Osteoblast (primary cell): ENCODE measurements at regions not wholly inside any gene's neighbourhood (a gene's known extent, or its start where the extent isn't known, plus 50 kb on each side); places are given as distances from the start of the nearest gene placed in this dataset.

ENCODE experiments used
- DNase-seq: peaks from one replicate; pipeline ENCODE4 v3.0.0; 2011; ENCODE audit warnings: low spot score, mixed read lengths; ENCODE audit not compliant: insufficient read length; ENCODE audit errors: missing footprints
- H2AFZ ChIP-seq: 2 replicates; pipeline ENCODE4 v1.6.0; 2011; ENCODE audit warnings: mild to moderate bottlenecking, low read length
- H3K27ac ChIP-seq: 2 replicates; pipeline ENCODE4 v1.5.1; 2011; ENCODE audit warnings: mild to moderate bottlenecking, low read depth, low read length, moderate library complexity
- H3K27me3 ChIP-seq: 2 replicates; pipeline ENCODE4 v1.6.0; 2012; ENCODE audit warnings: mild to moderate bottlenecking, control low read depth, inconsistent platforms, low read length, moderate library complexity; ENCODE audit not compliant: insufficient read depth
- H3K36me3 ChIP-seq: 2 replicates; pipeline ENCODE4 v1.5.1; 2011; ENCODE audit warnings: mild to moderate bottlenecking, low read length, control low read depth, moderate library complexity; ENCODE audit not compliant: insufficient read depth
- H3K4me1 ChIP-seq: 2 replicates; pipeline ENCODE4 v1.5.1; 2011; ENCODE audit warnings: mild to moderate bottlenecking, low read length, control low read depth, moderate library complexity; ENCODE audit not compliant: insufficient read depth
- H3K4me2 ChIP-seq: 2 replicates; pipeline ENCODE4 v1.6.0; 2011; ENCODE audit warnings: mild to moderate bottlenecking, low read length; ENCODE audit not compliant: insufficient read depth
- H3K4me3 ChIP-seq: fragments of 200-600 bp; sonication (generic); 3 replicates; pipeline ENCODE4 v1.5.1; 2012; ENCODE audit warnings: mild to moderate bottlenecking, low read length, inconsistent platforms; ENCODE audit not compliant: insufficient read depth
- H3K79me2 ChIP-seq: 2 replicates; pipeline ENCODE4 v1.6.0; 2012; ENCODE audit warnings: mild to moderate bottlenecking, low read length, control low read depth, inconsistent platforms; ENCODE audit not compliant: insufficient read depth
- H3K9me3 ChIP-seq: 2 replicates; pipeline ENCODE4 v1.5.1; 2011; ENCODE audit warnings: low read depth, low read length, control low read depth
- H4K20me1 ChIP-seq: 2 replicates; pipeline ENCODE4 v1.6.0; 2012; ENCODE audit warnings: mild to moderate bottlenecking, low read length, control low read depth; ENCODE audit not compliant: insufficient read depth
- CTCF ChIP-seq: IDR thresholded peaks from 2 replicates; pipeline ENCODE4 v1.5.1; 2011; ENCODE audit warnings: mild to moderate bottlenecking, low read depth, low read length, moderate library complexity; ENCODE audit errors: extremely low read depth

GRCh38 chr21:18985584-18985983 lies 582.0 kb upstream of the TMPRSS15 start:
- Histone ChIP-seq H4K20me1 (no peaks in the 10 kb centered on the region), H3K36me3 (no peaks in the 10 kb centered on the region), H3K4me3 (no peak overlapping the region), H3K27me3 (no peaks in the 10 kb centered on the region), H3K4me1 (no peaks in the 10 kb centered on the region), H3K79me2 (no peaks in the 10 kb centered on the region), H3K27ac (no peak overlapping the region), H3K9me3 (peaks cover 5% of the 10 kb centered on the region), H3K4me2 (no peak overlapping the region), H2AFZ (no peak overlapping the region)
- no peak for DNase-seq
- no peak for TF ChIP-seq CTCF

- Histone ChIP-seq H2AFZ (no peak overlapping the region), H3K36me3 (no peaks in the 10 kb centered on the region), H3K4me2 (no peak overlapping the region), H3K4me3 (no peak overlapping the region), H3K27ac (no peak overlapping the region), H4K20me1 (no peaks in the 10 kb centered on the region), H3K4me1 (no peaks in the 10 kb centered on the region), H3K9me3 (peaks cover 5% of the 10 kb centered on the region), H3K27me3 (no peaks in the 10 kb centered on the region), H3K79me2 (no peaks in the 10 kb centered on the region)
- DNase-seq: no peak
- no peak for TF ChIP-seq CTCF
Measured at GRCh38 chr21:18986197-18986596, 582.6 kb upstream of the TMPRSS15 start.

GRCh38 chr21:18987520-18988026 lies 584.0 kb upstream of the TMPRSS15 start:
- Histone ChIP-seq H3K27me3 (no peaks in the 10 kb centered on the region), H2AFZ (no peak overlapping the region), H3K4me1 (no peaks in the 10 kb centered on the region), H3K27ac (no peak overlapping the region), H3K36me3 (no peaks in the 10 kb centered on the region), H3K4me2 (no peak overlapping the region), H3K79me2 (no peaks in the 10 kb centered on the region), H3K4me3 (no peak overlapping the region), H3K9me3 (peaks cover 5% of the 10 kb centered on the region), H4K20me1 (no peaks in the 10 kb centered on the region)
- TF ChIP-seq CTCF: no peak
- DNase-seq: no peak

- Histone ChIP-seq H3K4me1 (no peaks in the 10 kb centered on the region), H3K27me3 (no peaks in the 10 kb centered on the region), H3K4me3 (no peak overlapping the region), H3K79me2 (no peaks in the 10 kb centered on the region), H3K4me2 (no peak overlapping the region), H3K9me3 (peaks cover 7% of the 10 kb centered on the region), H4K20me1 (no peaks in the 10 kb centered on the region), H2AFZ (no peak overlapping the region), H3K27ac (no peak overlapping the region), H3K36me3 (no peaks in the 10 kb centered on the region)
- DNase-seq: no peak
- TF ChIP-seq CTCF: no peak
Measured at GRCh38 chr21:18989953-18990495, 586.4 kb upstream of the TMPRSS15 start.
